ENCODE measurements at regions not wholly inside any gene's neighbourhood (a gene's known extent, or its start where the extent isn't known, plus 50 kb on each side); places are given as distances from the start of the nearest gene placed in this dataset.

- Histone ChIP-seq H3K4me1 (ENCODE audit: insufficient read depth, low read length) (no peaks in the 10 kb centered on the region), H3K9ac (ENCODE audit: insufficient read depth, low read depth, low read length) (no peak overlapping the region), H3K9me3 (ENCODE audit: low read length) (no peaks in the 10 kb centered on the region), H4K20me1 (ENCODE audit: insufficient read depth, low read length) (no peaks in the 10 kb centered on the region), H3K79me2 (ENCODE audit: insufficient read depth, low read length) (no peaks in the 10 kb centered on the region), H3K4me3 (replicated peaks in 1 of 3; ENCODE audit: insufficient read depth in 1 of 3, low read depth in 2 of 3, low read length in 3 of 3) (no peak overlapping the region), H2AFZ (ENCODE audit: low read length) (no peak overlapping the region), H3K27me3 (ENCODE audit: control insufficient read depth in 1 of 2, insufficient read depth in 2 of 2, low read length in 2 of 2) (no peaks in the 10 kb centered on the region), H3K36me3 (replicated peaks in 1 of 2; ENCODE audit: control insufficient read depth in 1 of 2, insufficient read depth in 2 of 2, low read length in 2 of 2) (no peaks in the 10 kb centered on the region), H3K4me2 (ENCODE audit: low read depth, low read length) (no peak overlapping the region), H3K27ac (ENCODE audit: extremely low read length, insufficient read depth, low read length) (no peak overlapping the region)
- no peak for FAIRE-seq
- POLR2A ChIA-PET = no interaction called here
- no peak for TF ChIP-seq ZNF670 (CRISPR knock-in tag; IDR thresholded peaks at IDR 0.05; ENCODE audit: borderline replicate concordance)
- in situ Hi-C loops (cut with HindIII; ENCODE audit: extremely low pct_ligation_motif_present, low pct_unique_long_range_greater_than_20kb) = no loop called here
- ATAC-seq = no peak
- no peak for DNase-seq (ENCODE audit: low spot score)
- 0% methylated on average over 2 of the region's 2 CpGs for whole genome bisulfite sequencing (ENCODE audit: low lambda C conversion rate)
- CTCF ChIA-PET (ENCODE audit: low intra/inter-chr PET ratio, low total read pairs) = no interaction called here
- BruUV-seq (replicated peaks) = no TSS peak
- intact Hi-C loops (cut with micrococcal nuclease; ENCODE audit: unreplicated experiment) = no loop called here
Measured at GRCh38 chr4:108291137-108291536, 122.4 kb upstream of the LEF1 start.

- Histone ChIP-seq H3K4me1 (ENCODE audit: insufficient read depth, low read length) (no peaks in the 10 kb centered on the region), H2AFZ (ENCODE audit: low read length) (no peak overlapping the region), H3K27me3 (ENCODE audit: control insufficient read depth in 1 of 2, insufficient read depth in 2 of 2, low read length in 2 of 2) (no peaks in the 10 kb centered on the region), H3K4me2 (ENCODE audit: low read depth, low read length) (no peak overlapping the region), H3K9me3 (ENCODE audit: low read length) (no peaks in the 10 kb centered on the region), H4K20me1 (ENCODE audit: insufficient read depth, low read length) (no peaks in the 10 kb centered on the region), H3K27ac (ENCODE audit: extremely low read length, insufficient read depth, low read length) (no peak overlapping the region), H3K9ac (ENCODE audit: insufficient read depth, low read depth, low read length) (no peak overlapping the region), H3K4me3 (replicated peaks in 1 of 3; ENCODE audit: insufficient read depth in 1 of 3, low read depth in 2 of 3, low read length in 3 of 3) (no peak overlapping the region), H3K36me3 (replicated peaks in 1 of 2; ENCODE audit: control insufficient read depth in 1 of 2, insufficient read depth in 2 of 2, low read length in 2 of 2) (no peaks in the 10 kb centered on the region), H3K79me2 (ENCODE audit: insufficient read depth, low read length) (no peaks in the 10 kb centered on the region)
- DNase-seq (ENCODE audit: low spot score) = no peak
- in situ Hi-C loops (cut with HindIII; ENCODE audit: extremely low pct_ligation_motif_present, low pct_unique_long_range_greater_than_20kb) (no loop called here), intact Hi-C loops (cut with micrococcal nuclease; ENCODE audit: unreplicated experiment) (no loop called here)
- ChIA-PET POLR2A (no interaction called here), CTCF (ENCODE audit: low intra/inter-chr PET ratio, low total read pairs) (no interaction called here)
- TF ChIP-seq ZNF841 (CRISPR knock-in tag; IDR thresholded peaks at IDR 0.05; ENCODE audit: borderline replicate concordance) = no peak
- TF ChIP-seq PRMT3 (CRISPR knock-in tag; IDR thresholded peaks at IDR 0.05; ENCODE audit: borderline replicate concordance, low read depth) = no peak
- TF ChIP-seq TP53 (CRISPR knock-in tag; conservative IDR thresholded peaks at IDR 0.05) = no peak
- TF ChIP-seq HCFC1 (IDR thresholded peaks at IDR 0.05; ENCODE audit: low read depth, low read length) = no peak
- TF ChIP-seq JDP2 (CRISPR knock-in tag; IDR thresholded peaks at IDR 0.05; ENCODE audit: borderline replicate concordance) = no peak
- TF ChIP-seq NFE2L1 (CRISPR knock-in tag; IDR thresholded peaks at IDR 0.05; ENCODE audit: borderline replicate concordance) = no peak
- no peak for TF ChIP-seq SOX13 (IDR thresholded peaks at IDR 0.05)
- TF ChIP-seq SOX13 (CRISPR knock-in tag; conservative IDR thresholded peaks at IDR 0.05 in 1 of 2, IDR thresholded peaks at IDR 0.05 in 1 of 2) = no peak
- TF ChIP-seq THRA (CRISPR knock-in tag; IDR thresholded peaks at IDR 0.05; ENCODE audit: borderline replicate concordance) = no peak
- TF ChIP-seq GZF1 (CRISPR knock-in tag; IDR thresholded peaks at IDR 0.05) = no peak
- no peak for FAIRE-seq
- WGBS (ENCODE audit: low lambda C conversion rate) = 38% methylated on average over 1 of the region's 1 CpG
- BruUV-seq (replicated peaks) = no TSS peak
- ATAC-seq = no peak
Measured at GRCh38 chr4:108287834-108288413, 119.2 kb upstream of the LEF1 start.
